GM19395 (cell line): ENCODE measurements at regions not wholly inside any gene's neighbourhood (a gene's known extent, or its start where the extent isn't known, plus 50 kb on each side); places are given as distances from the start of the nearest gene placed in this dataset.

Experiments used
- ATAC-seq: cut with Tn5 transposase; IDR thresholded peaks from one replicate; pipeline ENCODE4 v1.9.1; 2021; ENCODE audit warnings: mild to moderate bottlenecking, moderate library complexity; ENCODE audit not compliant: unreplicated experiment

GRCh38 chr1:75984781-75985180, 52.6 kb upstream of the ASB17 start:
- no peak for ATAC-seq

- ATAC-seq: peak; percentile 79
Measured at GRCh38 chr1:75985827-75986226, 53.6 kb upstream of the ASB17 start.

GRCh38 chr1:75986478-75986877, 54.3 kb upstream of the ASB17 start:
- ATAC-seq: no peak

GRCh38 chr1:75989121-75989520, 56.9 kb upstream of the ASB17 start:
- ATAC-seq: no peak

- no peak for ATAC-seq
Measured at GRCh38 chr1:75990686-75991085, 58.5 kb upstream of the ASB17 start.

GRCh38 chr1:75991497-75992114, 59.4 kb upstream of the ASB17 start:
- ATAC-seq: peak; percentile 91

- no peak for ATAC-seq
Measured at GRCh38 chr1:75992312-75992711, 60.1 kb upstream of the ASB17 start.

GRCh38 chr1:75993661-75994060, 61.5 kb upstream of the ASB17 start:
- ATAC-seq: no peak

GRCh38 chr1:75996196-75996595, 64.0 kb upstream of the ASB17 start:
- no peak for ATAC-seq

GRCh38 chr1:75999034-75999433, 66.8 kb upstream of the ASB17 start:
- no peak for ATAC-seq

- ATAC-seq: no peak
Measured at GRCh38 chr1:76003946-76004345, 70.6 kb upstream of the ST6GALNAC3 start.

GRCh38 chr1:76005765-76006164, 68.8 kb upstream of the ST6GALNAC3 start:
- ATAC-seq: no peak

- ATAC-seq: no peak
Measured at GRCh38 chr1:76006234-76006633, 68.3 kb upstream of the ST6GALNAC3 start.

- ATAC-seq: no peak
Measured at GRCh38 chr1:76010802-76011201, 63.7 kb upstream of the ST6GALNAC3 start.

- ATAC-seq: no peak
Measured at GRCh38 chr1:76012341-76013205, 62.0 kb upstream of the ST6GALNAC3 start.

- no peak for ATAC-seq
Measured at GRCh38 chr1:76013206-76013581, 61.4 kb upstream of the ST6GALNAC3 start.

GRCh38 chr1:76015478-76016103, 59.0 kb upstream of the ST6GALNAC3 start:
- no peak for ATAC-seq

GRCh38 chr1:76018045-76018444, 56.5 kb upstream of the ST6GALNAC3 start:
- no peak for ATAC-seq

- no peak for ATAC-seq
Measured at GRCh38 chr1:76021846-76022245, 52.7 kb upstream of the ST6GALNAC3 start.

GRCh38 chr1:76023669-76024435, 50.7 kb upstream of the ST6GALNAC3 start:
- ATAC-seq: no peak
